Ishikawa (cell line): ENCODE measurements at regions not wholly inside any gene's neighbourhood (a gene's known extent, or its start where the extent isn't known, plus 50 kb on each side); places are given as distances from the start of the nearest gene placed in this dataset.

Experiments
- FOXM1 ChIP-seq: IDR thresholded peaks from 2 replicates; pipeline ENCODE4 v1.6.1; 2012; ENCODE audit warnings: low read depth, borderline replicate concordance
- TEAD4 ChIP-seq: IDR thresholded peaks from 2 replicates; pipeline ENCODE4 v1.6.1; 2012

- TF ChIP-seq FOXM1 (no peak), TEAD4 (no peak)
These were observed 131.2 kb upstream of the MAP3K1 start for GRCh38 chr5:56684159-56684558.
